ENCODE measurements at regions not wholly inside any gene's neighbourhood (a gene's known extent, or its start where the extent isn't known, plus 50 kb on each side); places are given as distances from the start of the nearest gene placed in this dataset.
"Not testable (repeated sequence)": the region's sequence is repeated elsewhere in the genome, so short reads cannot be mapped to it uniquely, and the experiment has no call there.

DNA sequence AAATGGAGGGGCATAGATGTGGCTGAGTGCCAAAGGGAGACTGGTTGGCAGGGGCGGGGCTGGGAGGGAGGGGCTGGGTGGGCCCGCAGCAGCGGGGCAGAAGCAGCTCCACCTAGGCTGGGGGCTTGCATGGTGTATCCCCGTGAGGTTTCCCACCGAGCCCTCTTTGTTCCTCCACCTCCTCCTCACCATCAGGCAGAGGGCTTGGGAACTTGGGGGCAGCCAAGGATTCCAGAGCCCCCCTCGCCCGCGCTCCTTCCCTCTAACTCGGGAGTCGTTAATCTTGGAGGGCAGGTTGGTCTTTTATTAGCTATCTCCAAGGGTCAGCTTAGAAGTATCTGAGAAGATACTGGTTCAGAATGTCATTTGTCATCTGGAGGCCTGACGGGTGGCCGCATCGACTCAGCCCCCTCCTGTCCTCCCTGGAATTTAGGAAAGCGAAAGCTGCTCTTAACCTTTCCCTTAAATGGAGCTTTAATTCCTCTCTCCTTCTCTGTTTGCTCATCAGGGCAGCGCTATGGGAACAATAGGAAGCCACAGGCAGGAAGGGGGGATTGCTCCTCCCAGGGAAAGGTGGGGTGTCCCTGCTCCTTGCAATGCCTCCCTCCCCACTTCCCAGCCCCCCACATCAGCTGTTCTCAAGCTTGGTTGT lies 274.3 kb upstream of the XYLT1 start:
- no peak for DNase-seq (ENCODE audit: low spot score)

DNA sequence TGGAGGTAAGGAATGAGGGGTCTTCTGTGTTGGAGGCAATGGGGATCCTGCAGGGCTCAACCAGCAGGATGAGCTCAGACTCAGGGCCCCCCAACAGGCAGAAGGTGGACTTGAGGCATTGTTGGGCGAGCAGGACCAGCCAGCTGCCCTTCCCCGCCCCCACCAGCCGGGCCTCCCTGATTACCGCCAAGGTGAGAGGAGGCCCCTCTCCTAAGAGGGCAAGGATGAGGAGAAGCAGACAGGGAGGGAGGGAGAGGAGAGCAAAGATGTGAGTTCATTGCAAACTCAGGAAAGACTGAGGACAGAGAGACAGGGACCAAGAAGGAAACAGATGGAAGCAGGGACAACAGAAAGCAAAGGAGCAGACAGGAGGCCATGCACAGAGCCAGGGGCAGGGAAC lies 272.8 kb upstream of the XYLT1 start:
- no peak for DNase-seq (ENCODE audit: low spot score)

DNA sequence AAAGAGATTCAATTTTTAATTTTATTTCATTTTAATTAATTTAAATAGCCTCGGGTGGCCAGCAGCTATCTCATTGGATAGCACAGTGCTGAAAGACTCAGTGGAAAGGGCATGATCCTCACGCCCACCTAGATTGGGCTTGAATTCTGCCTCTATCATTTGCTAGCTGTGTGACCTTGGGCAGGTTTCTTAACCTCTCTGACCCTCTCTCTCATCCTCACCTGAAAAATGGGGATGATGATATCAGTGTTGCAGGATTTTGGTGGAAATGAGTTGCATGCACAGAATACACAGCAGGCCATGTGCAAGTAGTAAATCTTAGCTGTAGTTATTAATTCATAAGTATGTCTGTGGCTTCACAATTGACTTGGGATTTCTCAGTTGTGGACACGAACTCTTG lies 272.4 kb upstream of the XYLT1 start:
- DNase-seq (ENCODE audit: low spot score), result no peak

DNA sequence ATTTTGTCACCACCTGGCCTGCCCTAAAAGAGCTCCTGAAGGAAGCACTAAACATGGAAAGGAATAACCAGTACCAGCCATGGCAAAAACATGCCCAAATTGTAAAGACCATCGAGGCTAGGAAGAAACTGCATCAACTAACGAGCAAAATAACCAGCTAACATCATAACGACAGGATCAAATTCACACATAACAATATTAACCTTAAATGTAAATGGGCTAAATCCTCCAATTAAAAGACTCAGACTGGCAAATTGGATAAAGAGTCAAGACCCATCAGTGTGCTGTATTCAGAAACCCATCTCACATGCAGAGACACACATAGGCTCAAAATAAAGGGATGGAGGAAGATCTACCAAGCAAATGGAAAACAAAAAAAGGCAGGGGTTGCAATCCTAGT lies 264.3 kb upstream of the XYLT1 start:
- not testable (repeated sequence) for DNase-seq (ENCODE audit: low spot score)

DNA sequence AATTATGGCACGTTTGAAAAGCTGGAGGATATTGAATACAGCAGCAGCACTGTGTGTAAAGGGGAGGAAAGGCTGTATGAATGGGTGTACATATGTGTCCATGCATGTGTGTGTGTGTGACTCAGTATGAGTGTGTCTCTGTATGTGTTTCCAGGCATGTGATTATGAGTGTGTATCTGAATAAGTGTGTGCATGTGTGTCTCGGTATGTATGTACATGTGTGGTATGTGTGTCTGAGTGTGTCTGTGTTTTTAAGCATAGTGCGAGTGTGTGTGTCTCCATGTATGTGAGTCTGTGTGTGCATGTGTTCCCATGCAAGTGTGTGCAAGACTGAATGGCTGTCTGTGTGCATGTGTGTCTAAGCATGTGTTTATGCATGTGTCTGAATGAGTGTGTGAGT lies 259.1 kb upstream of the XYLT1 start:
- DNase-seq (ENCODE audit: low spot score), result no peak

DNA sequence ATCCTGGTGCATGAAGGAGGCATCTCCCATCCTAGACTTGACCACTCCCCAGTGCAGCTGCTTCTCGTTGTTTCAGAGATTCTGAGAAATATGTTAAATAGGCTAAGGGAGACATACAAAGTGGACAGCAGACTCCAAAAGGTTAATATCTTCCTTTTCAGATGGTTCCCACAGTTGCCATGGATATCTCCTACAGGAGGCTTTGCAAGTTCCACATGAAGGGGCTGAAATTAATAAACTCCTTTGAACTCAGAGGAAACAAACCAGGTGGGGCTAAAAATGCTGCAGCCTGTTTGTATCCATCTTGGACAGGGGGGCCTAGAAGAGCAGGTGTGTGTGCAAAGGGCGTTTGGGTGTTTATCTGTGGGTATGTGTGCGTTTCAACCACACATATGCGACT lies 257.4 kb upstream of the XYLT1 start:
- DNase-seq (ENCODE audit: low spot score), result no peak

DNA sequence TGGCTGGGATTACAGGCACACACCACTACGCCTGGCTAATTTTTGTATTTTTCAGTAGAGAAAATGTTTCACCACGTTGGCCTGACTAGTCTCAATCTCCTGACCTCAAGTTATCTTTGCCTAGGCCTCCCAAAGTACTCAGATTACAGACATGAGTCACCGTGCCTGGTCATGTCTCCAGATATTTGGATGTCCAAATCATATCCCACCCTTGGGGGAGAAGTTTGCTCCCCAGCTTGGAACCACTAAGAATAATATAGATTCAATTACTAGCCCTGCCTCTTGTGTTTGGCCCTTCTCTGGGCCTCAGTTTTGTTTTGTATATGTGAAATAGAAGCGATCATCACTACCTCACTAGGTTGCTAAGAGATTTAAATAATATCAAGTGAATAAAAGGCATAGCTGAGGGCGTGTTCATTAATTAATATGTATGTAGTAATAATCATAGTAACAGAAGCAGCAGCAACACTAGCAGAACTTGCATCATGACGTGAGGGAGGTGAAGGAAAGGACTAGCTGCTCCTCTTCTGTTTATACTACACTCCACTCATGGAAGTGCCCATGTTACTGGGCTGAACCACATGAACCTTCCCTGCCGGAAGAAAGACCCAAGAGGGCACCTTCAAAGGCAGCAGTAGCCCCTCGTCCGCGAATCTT lies 253.6 kb upstream of the XYLT1 start:
- no peak for DNase-seq (ENCODE audit: low spot score)

DNA sequence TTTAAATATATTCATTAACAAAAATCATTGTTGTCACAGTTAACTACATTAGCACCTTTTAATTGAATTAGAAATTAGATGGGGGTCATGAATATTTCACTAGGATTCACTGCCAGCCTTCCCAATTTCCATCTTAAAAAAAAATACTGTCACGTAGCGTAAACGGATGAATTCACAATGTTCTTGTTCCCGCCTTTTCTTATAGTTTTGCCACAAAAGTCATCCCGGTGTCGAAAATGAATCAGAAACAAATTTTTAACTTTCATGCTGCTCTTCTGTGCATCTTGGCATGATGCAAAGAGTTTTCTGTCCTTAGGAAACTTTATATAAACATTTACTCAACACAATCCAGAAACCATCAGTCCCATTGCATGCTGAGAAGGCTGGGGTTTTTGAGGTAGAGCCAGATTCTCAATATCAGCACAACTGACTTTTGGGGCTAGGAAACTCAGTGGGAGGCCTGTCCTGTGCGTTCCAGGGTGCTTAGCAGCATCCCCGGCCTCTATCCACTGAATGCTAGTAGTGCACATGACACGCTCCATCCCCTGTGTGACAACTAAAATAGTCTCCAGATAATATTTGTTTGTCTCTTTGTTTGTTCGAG lies 252.9 kb upstream of the XYLT1 start:
- no peak for DNase-seq (ENCODE audit: low spot score)

DNA sequence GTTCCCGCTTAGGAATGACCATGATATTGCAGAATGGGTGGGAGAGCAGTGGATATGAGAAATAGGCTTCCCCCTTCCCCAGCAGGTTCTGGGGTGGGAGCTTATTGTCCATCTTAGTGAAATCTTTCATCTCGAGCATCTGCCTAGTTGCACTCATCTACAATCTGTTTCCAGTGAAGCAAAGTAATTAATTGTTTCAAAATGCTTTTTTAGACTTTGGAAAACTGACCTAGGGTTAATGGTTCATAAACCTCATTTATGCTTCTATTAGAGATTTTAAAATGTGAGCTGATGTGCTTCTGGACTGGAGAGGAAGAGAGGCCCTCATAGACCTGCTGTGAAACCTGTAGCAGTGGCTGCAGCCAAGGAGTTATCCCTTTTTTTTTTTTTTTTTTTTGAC lies 247.7 kb upstream of the XYLT1 start:
- DNase-seq (ENCODE audit: low spot score), result no peak

DNA sequence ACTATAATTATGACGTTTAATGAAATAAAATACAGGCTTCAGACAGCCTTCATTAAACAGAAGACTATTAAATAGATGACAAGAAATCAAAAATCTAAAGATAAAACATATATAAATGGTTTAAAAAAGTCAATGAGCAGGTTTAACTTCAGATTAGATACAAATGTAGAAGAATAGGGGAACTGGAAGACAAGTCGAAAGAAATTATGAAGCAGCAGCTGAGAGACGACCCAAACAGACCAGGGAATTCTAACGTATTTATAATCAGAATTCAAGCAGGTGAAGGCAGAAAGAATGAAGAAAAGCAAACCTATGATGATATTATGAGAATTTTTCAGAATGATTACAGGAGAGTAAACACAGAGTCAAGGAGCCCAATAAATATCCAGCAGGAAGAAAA lies 235.1 kb upstream of the XYLT1 start:
- DNase-seq (ENCODE audit: low spot score), result no peak

DNA sequence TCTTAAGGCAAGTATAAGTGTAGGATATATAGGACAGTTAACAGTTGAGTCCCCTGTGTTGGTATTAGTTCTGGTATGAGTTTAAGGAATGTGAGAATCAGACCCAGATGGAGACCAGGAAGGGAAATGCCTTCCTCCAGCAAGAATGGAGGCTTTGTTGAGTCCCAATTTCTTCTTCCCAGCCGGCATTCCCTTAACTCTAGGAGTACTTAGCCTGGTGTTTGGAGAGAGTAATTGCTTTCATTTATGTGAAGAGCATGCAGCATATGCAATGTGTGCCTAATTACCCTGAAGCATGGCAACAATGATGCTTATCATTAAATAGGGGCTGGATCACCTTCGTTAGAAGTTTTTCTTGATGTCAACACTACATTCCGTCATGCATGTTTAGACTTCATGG lies 225.9 kb upstream of the XYLT1 start:
- no peak for DNase-seq (ENCODE audit: low spot score)

DNA sequence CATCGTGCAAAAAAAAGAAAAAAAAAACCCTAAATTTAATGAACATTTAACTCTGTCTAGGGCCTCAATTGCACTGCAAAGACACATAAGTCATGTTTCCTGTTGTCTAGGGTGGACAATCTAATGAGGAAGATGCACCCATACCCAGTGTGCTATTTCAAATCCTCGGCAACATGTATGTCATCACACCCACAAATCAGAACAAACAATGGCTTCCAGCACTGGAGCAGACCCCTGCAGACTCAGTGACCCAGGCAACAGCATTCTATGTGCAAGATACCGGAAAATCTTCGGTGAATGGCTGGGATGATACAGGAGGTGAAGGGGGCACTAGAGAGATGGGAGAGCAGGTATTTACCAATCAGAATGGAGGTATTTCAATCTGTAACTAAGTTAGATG lies 221.7 kb upstream of the XYLT1 start:
- no peak for DNase-seq (ENCODE audit: low spot score)

DNA sequence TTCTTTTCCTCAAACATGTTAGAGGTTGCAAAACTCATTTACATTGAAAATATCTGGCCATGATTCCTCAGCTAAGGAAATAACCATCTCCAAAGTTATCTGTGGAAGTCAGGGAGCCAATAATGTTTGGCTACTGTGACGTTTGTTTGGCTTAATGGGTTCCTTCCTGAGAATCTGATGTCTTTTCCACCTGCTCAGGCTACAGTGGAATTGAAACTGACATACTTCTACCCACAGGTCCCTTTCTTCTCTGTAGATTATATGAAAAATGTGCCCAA lies 221.1 kb upstream of the XYLT1 start:
- no peak for DNase-seq (ENCODE audit: low spot score)

DNA sequence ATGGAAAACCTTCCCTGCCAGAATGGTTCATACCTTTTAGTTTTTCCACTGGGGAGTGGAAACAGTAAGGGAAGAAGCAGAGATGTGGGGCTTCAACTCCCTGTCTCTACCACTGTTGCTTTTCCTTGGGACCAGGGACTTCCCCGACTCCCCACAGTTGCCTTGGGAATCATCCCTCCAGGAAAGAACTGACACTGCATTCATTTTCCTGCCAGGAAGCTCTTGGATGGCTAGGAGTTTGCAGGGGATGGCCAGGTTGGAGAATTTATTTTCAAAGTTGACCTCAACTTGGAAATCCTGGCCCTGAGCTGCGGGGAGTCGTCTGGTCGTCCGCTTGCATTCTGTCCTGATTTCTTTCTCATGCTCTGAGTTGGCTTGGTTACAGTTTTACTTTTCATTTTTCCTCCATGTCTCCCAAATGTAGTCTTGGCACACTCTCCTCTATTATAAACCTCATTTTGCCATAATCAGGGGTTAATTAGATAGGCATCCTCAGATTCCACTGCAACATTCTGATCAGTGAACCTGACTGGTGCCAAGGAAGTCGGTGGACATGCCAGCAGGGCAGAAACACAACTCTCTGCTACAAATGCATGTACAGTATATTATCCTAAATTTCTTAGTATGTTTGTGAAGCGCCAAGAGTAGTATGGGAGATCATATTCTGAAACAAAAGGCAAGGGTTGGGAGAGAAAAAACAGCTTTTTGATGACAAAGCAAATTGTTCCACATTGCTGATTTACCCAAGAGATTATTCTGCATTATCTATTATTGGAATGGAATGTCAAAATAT lies 220.5 kb upstream of the XYLT1 start:
- no peak for DNase-seq (ENCODE audit: low spot score)

DNA sequence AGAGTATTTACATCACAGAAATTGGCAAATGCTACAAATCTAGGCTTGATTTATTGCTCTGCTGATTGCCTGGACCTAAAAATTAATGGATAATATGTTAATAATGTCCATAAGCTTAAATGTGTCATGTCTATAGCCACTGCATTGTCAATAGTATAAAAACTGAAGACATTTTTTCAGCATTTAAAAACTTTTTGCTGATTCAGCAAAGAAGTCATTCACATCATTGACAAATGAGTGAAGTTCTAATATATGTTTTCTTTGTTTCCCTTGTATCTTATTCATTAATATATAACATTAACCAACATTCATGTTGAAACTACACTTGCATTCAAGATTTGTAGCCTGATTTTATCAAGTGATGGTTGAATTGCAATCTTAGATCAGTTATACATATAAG lies 214.7 kb upstream of the XYLT1 start:
- no peak for DNase-seq (ENCODE audit: low spot score)

DNA sequence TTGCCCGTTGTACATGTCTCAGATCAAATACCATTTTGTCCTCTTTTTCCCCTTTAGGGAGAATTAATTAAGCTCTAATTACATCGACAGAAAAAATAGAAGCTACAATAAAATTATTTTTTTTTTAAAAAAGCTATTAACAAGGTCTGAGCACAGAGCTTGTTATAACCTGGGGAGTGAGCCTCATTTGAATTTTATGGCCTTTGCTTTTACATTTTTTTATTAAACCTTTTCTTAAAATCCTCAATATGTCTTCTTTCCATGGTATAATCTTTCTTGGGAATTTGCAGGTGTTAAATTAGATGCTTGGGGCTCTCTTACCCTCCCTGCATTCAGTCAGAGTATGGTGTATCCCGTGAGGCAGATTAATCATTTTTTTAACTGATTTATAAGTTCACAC lies 212.5 kb upstream of the XYLT1 start:
- DNase-seq (ENCODE audit: low spot score), result no peak

DNA sequence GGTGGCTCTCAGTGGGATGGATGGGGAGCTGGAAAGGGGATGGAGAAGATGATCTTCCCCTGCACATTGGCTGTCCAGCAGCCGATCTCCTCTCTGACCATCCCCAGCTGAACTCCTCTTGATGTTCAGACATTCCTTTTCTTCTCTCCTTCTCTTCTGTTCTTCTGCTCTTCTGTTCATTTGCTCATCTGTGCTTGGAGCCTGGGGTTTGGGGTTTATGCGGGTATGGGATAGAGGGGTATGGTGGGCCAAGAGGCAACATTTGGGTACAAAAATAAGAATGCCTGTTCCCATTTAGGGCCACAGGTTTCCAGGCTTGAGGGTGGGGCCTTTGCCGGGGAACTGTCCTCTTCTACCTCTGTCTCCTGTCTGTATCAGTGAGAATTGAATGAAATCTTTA lies 205.4 kb upstream of the XYLT1 start:
- no peak for DNase-seq (ENCODE audit: low spot score)

DNA sequence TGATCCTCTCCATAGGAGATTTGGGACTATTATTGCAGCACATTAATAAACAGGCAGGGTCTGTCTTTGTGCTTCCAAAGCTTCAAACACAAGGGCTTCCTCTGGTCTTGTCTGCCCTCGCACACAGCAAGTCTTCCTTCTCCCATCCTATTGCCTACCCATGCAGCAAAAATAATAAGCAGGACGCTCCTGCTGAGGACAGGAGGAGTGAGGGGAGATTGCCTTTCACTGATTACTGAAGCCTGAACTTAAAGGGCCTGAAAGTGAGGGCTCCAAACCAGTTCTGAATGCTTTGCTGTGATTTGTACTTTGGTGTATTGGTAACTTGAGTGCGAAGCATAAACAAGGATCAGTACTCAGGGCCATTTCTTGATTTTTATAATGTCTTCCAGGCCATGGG lies 197.6 kb upstream of the XYLT1 start:
- no peak for DNase-seq (ENCODE audit: low spot score)

DNA sequence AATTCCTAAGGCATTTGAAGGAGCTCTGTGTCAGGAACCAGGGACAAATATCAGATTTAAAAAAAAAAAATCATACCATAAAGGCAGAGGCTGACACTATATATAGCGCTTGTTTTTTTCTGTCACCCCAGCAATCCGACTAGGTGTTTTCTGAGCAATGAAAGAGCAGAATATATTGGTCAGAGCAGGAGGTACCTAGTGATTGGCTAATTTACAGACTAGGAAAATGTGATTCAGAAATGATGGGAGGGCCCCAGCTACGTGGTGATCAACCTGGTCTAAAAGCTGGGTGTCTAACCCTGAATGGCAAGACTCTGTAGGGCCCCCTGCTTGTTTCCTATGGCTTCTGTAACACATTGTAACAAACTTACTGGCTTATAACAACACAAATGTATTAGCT lies 195.5 kb upstream of the XYLT1 start:
- DNase-seq (ENCODE audit: low spot score), result no peak

DNA sequence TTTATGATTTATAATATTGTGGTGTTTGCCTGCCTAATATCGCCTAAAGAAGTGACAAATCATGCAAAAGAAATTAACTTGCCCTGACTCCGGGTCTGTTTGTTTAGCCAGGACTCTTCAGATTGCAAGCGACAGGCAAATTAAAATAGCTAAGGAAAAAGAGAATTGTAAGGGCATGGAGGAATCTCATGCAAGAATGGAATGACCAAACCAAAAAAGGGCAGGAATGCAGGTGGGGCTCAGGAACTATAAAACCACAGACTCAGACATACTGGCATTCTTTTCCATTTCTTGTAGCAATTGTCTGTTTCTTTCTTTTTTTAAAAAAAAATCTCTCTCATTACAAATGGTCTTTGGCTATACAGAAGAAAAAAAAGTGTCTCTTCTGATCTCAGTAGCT lies 188.1 kb upstream of the XYLT1 start:
- DNase-seq (ENCODE audit: low spot score), result no peak

DNA sequence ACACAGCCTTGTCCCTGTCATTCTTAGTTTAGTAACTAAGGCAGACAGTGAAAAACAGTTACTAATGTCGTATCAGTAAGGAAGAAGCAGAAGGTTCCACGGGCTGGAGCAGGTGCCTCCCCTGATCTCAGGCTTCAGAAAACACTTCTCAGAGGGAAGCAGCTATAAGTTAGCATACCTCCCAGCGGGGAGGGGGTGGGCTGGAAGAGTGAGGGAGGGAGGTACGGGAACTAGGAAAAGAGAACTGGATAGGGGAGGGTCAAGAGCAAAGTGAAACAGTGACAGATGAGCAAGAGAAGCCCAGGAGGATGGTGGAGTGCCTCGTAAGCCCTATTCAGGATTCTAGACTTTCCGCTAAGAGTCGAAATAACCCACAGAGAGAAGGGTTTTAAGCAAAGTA lies 186.3 kb upstream of the XYLT1 start:
- no peak for DNase-seq (ENCODE audit: low spot score)

DNA sequence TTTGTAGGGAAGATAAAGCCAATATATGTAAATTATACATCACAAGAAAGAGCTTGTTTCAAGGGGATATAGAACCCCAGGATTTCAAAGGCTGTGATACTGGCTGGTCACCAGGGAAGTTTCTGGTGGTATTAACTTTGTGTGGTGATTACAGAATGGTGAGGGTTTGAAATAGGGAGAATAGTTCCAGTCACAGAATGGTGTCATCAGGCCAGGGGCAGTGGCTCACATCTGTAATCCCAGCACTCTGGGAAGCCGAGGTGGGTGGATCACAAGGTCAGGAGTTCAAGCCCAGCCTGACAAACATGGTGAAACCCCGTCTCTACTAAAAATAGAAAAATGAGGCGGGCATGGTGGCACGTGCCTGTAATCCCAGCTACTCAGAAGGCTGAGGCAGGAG lies 183.8 kb upstream of the XYLT1 start:
- DNase-seq (ENCODE audit: low spot score), result no peak

DNA sequence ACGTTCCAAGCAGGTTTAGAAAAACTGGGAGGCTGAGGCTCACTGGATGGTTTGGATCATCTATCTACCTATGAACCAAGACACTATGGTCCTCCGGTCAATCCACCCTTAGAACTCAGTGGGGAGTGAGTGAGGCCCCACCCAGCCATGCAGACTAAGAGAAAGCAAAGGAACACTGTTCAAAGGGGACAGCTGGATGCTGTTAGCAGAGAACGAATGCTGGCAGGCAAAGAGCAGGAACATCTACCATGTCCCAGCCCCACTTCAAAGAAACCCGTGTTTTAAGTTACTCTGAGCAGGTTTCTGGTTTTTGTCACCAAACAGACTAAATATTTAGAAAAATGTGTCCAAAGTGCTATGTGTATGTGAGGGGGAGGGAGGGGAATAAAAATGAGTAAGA lies 183.4 kb upstream of the XYLT1 start:
- no peak for DNase-seq (ENCODE audit: low spot score)

Measured in putamen (tissue), 1 donor.